ENCODE measurements at regions not wholly inside any gene's neighbourhood (a gene's known extent, or its start where the extent isn't known, plus 50 kb on each side); places are given as distances from the start of the nearest gene placed in this dataset.
"Not testable (repeated sequence)": the region's sequence is repeated elsewhere in the genome, so short reads cannot be mapped to it uniquely, and the experiment has no call there.

DNA sequence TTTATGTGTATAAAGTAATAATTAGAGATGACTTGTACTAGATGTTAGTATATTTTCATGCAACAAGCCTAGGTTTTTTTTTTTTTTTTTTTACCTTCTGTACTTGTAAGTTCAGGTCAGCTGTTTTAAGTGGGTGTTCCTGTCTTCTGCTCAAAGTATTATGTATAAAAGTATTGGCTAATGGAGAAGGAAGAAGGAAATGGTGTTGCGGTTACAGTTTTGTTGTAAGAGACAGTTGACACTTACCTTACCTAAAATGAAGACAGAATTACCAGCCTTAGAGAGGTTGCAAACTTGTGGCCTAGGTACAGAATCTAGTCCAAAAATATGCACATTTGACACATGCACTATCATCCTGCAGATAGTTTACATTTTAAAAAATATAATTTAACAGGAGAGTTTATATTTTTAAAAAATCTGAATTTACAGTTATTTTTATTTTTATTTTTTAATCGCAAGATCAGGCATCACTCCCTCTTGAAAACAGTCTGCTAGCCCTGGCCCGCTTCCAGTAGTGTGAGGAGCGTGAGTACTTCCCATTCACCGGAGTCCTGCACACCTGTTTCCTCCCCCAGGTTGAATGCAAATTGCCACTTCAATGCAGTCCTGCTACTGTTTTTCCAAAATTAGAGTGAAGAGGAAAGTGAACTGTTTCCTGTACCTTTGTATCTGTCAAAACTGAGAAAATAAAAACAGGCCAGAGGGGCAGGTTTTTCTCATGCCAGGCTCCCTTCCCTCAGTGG is 224.3 kb upstream of the SOX2 start:
- no peaks in the 10 kb centered on the region for H4K20me1 ChIP-seq (ENCODE audit: control insufficient read depth, insufficient read depth, low read depth, low read length)
- H3K4me2 ChIP-seq (ENCODE audit: low read length): peak overlapping the region; percentile 100
- H3F3A ChIP-seq (ENCODE audit: control insufficient read depth, insufficient read depth): peaks cover 40% of the 10 kb centered on the region
- no peaks in the 10 kb centered on the region for H3K27me3 ChIP-seq (ENCODE audit: control insufficient read depth, low read length)
- H3K4me1 ChIP-seq (ENCODE audit: control insufficient read depth, low read length): peaks cover 88% of the 10 kb centered on the region
- peak overlapping the region; percentile 82 for H3K4me3 ChIP-seq (ENCODE audit: low read length)
- no peaks in the 10 kb centered on the region for H3K9me3 ChIP-seq (ENCODE audit: control insufficient read depth, insufficient read depth, low read length)
- H3K9me2 ChIP-seq (replicated peaks; ENCODE audit: control insufficient read depth, low read length): no peaks in the 10 kb centered on the region
- H3K27ac ChIP-seq (ENCODE audit: low read depth, low read length): peak overlapping the region; percentile 100
- no peaks in the 10 kb centered on the region for H3K79me2 ChIP-seq (ENCODE audit: control insufficient read depth, low read length)
- TF ChIP-seq EZH2phosphoT487 (IDR thresholded peaks at IDR 0.05; ENCODE audit: borderline replicate concordance, low read length): no peak
- TF ChIP-seq, protein P1, sequence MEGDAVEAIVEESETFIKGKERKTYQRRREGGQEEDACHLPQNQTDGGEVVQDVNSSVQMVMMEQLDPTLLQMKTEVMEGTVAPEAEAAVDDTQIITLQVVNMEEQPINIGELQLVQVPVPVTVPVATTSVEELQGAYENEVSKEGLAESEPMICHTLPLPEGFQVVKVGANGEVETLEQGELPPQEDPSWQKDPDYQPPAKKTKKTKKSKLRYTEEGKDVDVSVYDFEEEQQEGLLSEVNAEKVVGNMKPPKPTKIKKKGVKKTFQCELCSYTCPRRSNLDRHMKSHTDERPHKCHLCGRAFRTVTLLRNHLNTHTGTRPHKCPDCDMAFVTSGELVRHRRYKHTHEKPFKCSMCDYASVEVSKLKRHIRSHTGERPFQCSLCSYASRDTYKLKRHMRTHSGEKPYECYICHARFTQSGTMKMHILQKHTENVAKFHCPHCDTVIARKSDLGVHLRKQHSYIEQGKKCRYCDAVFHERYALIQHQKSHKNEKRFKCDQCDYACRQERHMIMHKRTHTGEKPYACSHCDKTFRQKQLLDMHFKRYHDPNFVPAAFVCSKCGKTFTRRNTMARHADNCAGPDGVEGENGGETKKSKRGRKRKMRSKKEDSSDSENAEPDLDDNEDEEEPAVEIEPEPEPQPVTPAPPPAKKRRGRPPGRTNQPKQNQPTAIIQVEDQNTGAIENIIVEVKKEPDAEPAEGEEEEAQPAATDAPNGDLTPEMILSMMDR (IDR thresholded peaks at IDR 0.05; ENCODE audit: low read depth, low read length, poor library complexity, severe bottlenecking): no peak
- peaks cover 7% of the 10 kb centered on the region; the same call in 1 of the 2 replicates for H3K36me3 ChIP-seq (ENCODE audit: control insufficient read depth, low read length)

GRCh38 chr3:181486141-181486885 is 225.4 kb upstream of the SOX2 start:
- Histone ChIP-seq H3K36me3 (ENCODE audit: control insufficient read depth, low read length) (peaks cover 7% of the 10 kb centered on the region; the same call in 1 of the 2 replicates), H3K9me2 (replicated peaks; ENCODE audit: control insufficient read depth, low read length) (no peaks in the 10 kb centered on the region), H3K4me2 (ENCODE audit: low read length) (peak overlapping the region; percentile 100), H3K9me3 (ENCODE audit: control insufficient read depth, insufficient read depth, low read length) (no peaks in the 10 kb centered on the region), H3K27ac (ENCODE audit: low read depth, low read length) (peak overlapping the region; percentile 100), H3K27me3 (ENCODE audit: control insufficient read depth, low read length) (no peaks in the 10 kb centered on the region), H4K20me1 (ENCODE audit: control insufficient read depth, insufficient read depth, low read depth, low read length) (no peaks in the 10 kb centered on the region), H3K79me2 (ENCODE audit: control insufficient read depth, low read length) (no peaks in the 10 kb centered on the region), H3K4me3 (ENCODE audit: low read length) (peak overlapping the region; percentile 82), H3K4me1 (ENCODE audit: control insufficient read depth, low read length) (peaks cover 96% of the 10 kb centered on the region), H3F3A (ENCODE audit: control insufficient read depth, insufficient read depth) (peaks cover 40% of the 10 kb centered on the region)
- no peak for TF ChIP-seq EZH2phosphoT487 (IDR thresholded peaks at IDR 0.05; ENCODE audit: borderline replicate concordance, low read length)
- TF ChIP-seq, protein P1 (IDR thresholded peaks at IDR 0.05; ENCODE audit: low read depth, low read length, poor library complexity, severe bottlenecking): no peak

GRCh38 chr3:181484026-181484425 is 227.7 kb upstream of the SOX2 start:
- H3K27me3 ChIP-seq (ENCODE audit: control insufficient read depth, low read length): no peaks in the 10 kb centered on the region

GRCh38 chr3:181475146-181475545 is 236.6 kb upstream of the SOX2 start:
- H4K20me1 ChIP-seq (ENCODE audit: control insufficient read depth, insufficient read depth, low read depth, low read length); H3K27ac ChIP-seq (ENCODE audit: low read depth, low read length): not testable (repeated sequence)
- peaks cover 15% of the 10 kb centered on the region; the same call in 1 of the 2 replicates for H3K9me3 ChIP-seq (ENCODE audit: control insufficient read depth, insufficient read depth, low read length)

More at GRCh38 chr3:181484026-181484425, 227.7 kb upstream of the SOX2 start:
- Histone ChIP-seq H3K4me2 (ENCODE audit: low read length) (no peak overlapping the region), H3K9me3 (ENCODE audit: control insufficient read depth, insufficient read depth, low read length) (no peaks in the 10 kb centered on the region; the same call in 1 of the 2 replicates), H3F3A (ENCODE audit: control insufficient read depth, insufficient read depth) (peaks cover 34% of the 10 kb centered on the region), H3K9me2 (replicated peaks; ENCODE audit: control insufficient read depth, low read length) (no peaks in the 10 kb centered on the region), H3K4me3 (ENCODE audit: low read length) (no peak overlapping the region), H3K79me2 (ENCODE audit: control insufficient read depth, low read length) (no peaks in the 10 kb centered on the region), H3K36me3 (ENCODE audit: control insufficient read depth, low read length) (no peaks in the 10 kb centered on the region; the same call in 1 of the 2 replicates), H4K20me1 (ENCODE audit: control insufficient read depth, insufficient read depth, low read depth, low read length) (no peaks in the 10 kb centered on the region), H3K4me1 (ENCODE audit: control insufficient read depth, low read length) (peaks cover 73% of the 10 kb centered on the region), H3K27ac (ENCODE audit: low read depth, low read length) (no peak overlapping the region)
- TF ChIP-seq, protein P1 (IDR thresholded peaks at IDR 0.05; ENCODE audit: low read depth, low read length, poor library complexity, severe bottlenecking): no peak
- TF ChIP-seq EZH2phosphoT487 (IDR thresholded peaks at IDR 0.05; ENCODE audit: borderline replicate concordance, low read length): no peak

More at GRCh38 chr3:181475146-181475545, 236.6 kb upstream of the SOX2 start:
- peaks cover 13% of the 10 kb centered on the region for H3K4me1 ChIP-seq (ENCODE audit: control insufficient read depth, low read length)
- H3K4me2 ChIP-seq (ENCODE audit: low read length); H3K36me3 ChIP-seq (ENCODE audit: control insufficient read depth, low read length); H3K27me3 ChIP-seq (ENCODE audit: control insufficient read depth, low read length); H3K4me3 ChIP-seq (ENCODE audit: low read length); H3F3A ChIP-seq (ENCODE audit: control insufficient read depth, insufficient read depth); H3K79me2 ChIP-seq (ENCODE audit: control insufficient read depth, low read length); H3K9me2 ChIP-seq (replicated peaks; ENCODE audit: control insufficient read depth, low read length): not testable (repeated sequence)
